ENCODE measurements at regions not wholly inside any gene's neighbourhood (a gene's known extent, or its start where the extent isn't known, plus 50 kb on each side); places are given as distances from the start of the nearest gene placed in this dataset.

DNA sequence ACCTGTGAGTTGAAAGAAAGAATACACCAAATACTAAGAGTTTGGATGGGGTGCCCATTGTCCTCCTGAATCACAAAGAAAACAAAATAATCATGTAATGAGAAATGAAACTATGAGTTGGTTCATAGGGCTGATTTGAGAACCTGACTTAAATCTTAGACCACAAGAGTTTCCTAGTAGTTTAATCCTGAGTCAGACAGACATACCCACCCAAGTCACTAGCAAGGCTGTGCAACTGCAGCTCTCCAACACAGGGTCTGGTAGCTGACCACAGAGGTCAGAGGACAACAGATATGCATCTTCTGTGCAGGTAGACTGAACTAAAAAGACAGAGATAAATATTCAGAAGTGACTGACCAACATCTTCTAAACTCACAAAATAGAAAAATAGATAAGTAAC, 296.3 kb upstream of the TMCO5A start:
- TF ChIP-seq, protein P1, sequence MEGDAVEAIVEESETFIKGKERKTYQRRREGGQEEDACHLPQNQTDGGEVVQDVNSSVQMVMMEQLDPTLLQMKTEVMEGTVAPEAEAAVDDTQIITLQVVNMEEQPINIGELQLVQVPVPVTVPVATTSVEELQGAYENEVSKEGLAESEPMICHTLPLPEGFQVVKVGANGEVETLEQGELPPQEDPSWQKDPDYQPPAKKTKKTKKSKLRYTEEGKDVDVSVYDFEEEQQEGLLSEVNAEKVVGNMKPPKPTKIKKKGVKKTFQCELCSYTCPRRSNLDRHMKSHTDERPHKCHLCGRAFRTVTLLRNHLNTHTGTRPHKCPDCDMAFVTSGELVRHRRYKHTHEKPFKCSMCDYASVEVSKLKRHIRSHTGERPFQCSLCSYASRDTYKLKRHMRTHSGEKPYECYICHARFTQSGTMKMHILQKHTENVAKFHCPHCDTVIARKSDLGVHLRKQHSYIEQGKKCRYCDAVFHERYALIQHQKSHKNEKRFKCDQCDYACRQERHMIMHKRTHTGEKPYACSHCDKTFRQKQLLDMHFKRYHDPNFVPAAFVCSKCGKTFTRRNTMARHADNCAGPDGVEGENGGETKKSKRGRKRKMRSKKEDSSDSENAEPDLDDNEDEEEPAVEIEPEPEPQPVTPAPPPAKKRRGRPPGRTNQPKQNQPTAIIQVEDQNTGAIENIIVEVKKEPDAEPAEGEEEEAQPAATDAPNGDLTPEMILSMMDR (IDR thresholded peaks at IDR 0.05), result no peak
- ATAC-seq (no peak), DNase-seq (no peak)
- no peak overlapping the region for H3K27ac Mint-ChIP-seq
- no peaks in the 10 kb centered on the region for H3K36me3 Mint-ChIP-seq (ENCODE audit: low read depth)
- ChIA-PET CTCF (no interaction called here), POLR2A (no interaction called here)
- H3K9me3 Mint-ChIP-seq, result no peaks in the 10 kb centered on the region
- H3K4me3 Mint-ChIP-seq, result no peak overlapping the region
- intact Hi-C loops (cut with micrococcal nuclease), result no loop called here
- H3K27me3 Mint-ChIP-seq, result no peaks in the 10 kb centered on the region
- no peaks in the 10 kb centered on the region for H3K4me1 Mint-ChIP-seq (ENCODE audit: low read depth)

GRCh38 chr15:37638691-37639090, 295.7 kb upstream of the TMCO5A start:
- POLR2A ChIA-PET, result no interaction called here
- ATAC-seq, result no peak
- no peak overlapping the region for H3K4me3 Mint-ChIP-seq
- intact Hi-C loops (cut with micrococcal nuclease), result no loop called here
- DNase-seq, result no peak
- no peak overlapping the region for H3K27ac Mint-ChIP-seq
- TF ChIP-seq, protein P1 (IDR thresholded peaks at IDR 0.05), result no peak
- no peaks in the 10 kb centered on the region for H3K4me1 Mint-ChIP-seq (ENCODE audit: low read depth)
- H3K36me3 Mint-ChIP-seq (ENCODE audit: low read depth), result no peaks in the 10 kb centered on the region
- no peaks in the 10 kb centered on the region for H3K9me3 Mint-ChIP-seq
- no peaks in the 10 kb centered on the region for H3K27me3 Mint-ChIP-seq
- CTCF ChIA-PET, result no interaction called here

GRCh38 chr15:37652646-37653417, 281.6 kb upstream of the TMCO5A start:
- no peaks in the 10 kb centered on the region for H3K27me3 Mint-ChIP-seq
- H3K4me1 Mint-ChIP-seq (ENCODE audit: low read depth), result no peaks in the 10 kb centered on the region
- ChIA-PET POLR2A (no interaction called here), CTCF (interaction anchor here (1.2 kb wide), 1 partner anchor 34 kb away, joined by 3 read pairs; no protein-coding TSS in a partner anchor)
- peaks cover 4% of the 10 kb centered on the region for H3K9me3 Mint-ChIP-seq
- no peaks in the 10 kb centered on the region for H3K36me3 Mint-ChIP-seq (ENCODE audit: low read depth)
- no peak overlapping the region for H3K27ac Mint-ChIP-seq
- ATAC-seq, result no peak
- TF ChIP-seq, protein P1 (IDR thresholded peaks at IDR 0.05), result no peak
- H3K4me3 Mint-ChIP-seq, result no peak overlapping the region
- intact Hi-C loops (cut with micrococcal nuclease), result no loop called here
- no peak for DNase-seq

DNA sequence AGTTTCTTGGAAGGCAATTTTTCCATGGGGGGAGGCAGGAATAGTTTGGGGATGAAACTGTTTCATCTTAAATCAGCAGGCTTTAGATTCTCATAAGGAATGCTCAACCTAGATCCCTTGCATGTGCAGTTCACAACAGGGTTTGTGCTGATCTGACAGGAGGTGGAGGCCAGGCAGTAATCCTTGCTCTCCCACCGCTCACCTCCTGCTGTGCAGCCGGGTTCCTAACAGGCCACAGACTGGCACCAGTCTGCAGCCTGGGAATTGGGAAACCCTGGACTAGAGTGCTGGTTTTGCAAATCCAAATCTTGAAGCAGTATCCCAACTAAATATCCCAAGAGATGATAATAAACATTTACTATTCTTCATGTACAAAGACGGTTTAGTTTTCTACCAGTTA, 256.3 kb upstream of the TMCO5A start:
- H3K4me3 Mint-ChIP-seq, result no peak overlapping the region
- intact Hi-C loops (cut with micrococcal nuclease), result no loop called here
- TF ChIP-seq, protein P1 (IDR thresholded peaks at IDR 0.05), result no peak
- no peak for DNase-seq
- no peak overlapping the region for H3K27ac Mint-ChIP-seq
- H3K36me3 Mint-ChIP-seq (ENCODE audit: low read depth), result no peaks in the 10 kb centered on the region
- ChIA-PET CTCF (no interaction called here), POLR2A (no interaction called here)
- H3K9me3 Mint-ChIP-seq, result no peaks in the 10 kb centered on the region
- no peak for ATAC-seq
- H3K27me3 Mint-ChIP-seq, result no peaks in the 10 kb centered on the region
- no peaks in the 10 kb centered on the region for H3K4me1 Mint-ChIP-seq (ENCODE audit: low read depth)

GRCh38 chr15:37679627-37680026, 254.8 kb upstream of the TMCO5A start:
- DNase-seq (no peak), ATAC-seq (no peak)
- intact Hi-C loops (cut with micrococcal nuclease), result no loop called here
- no peaks in the 10 kb centered on the region for H3K27me3 Mint-ChIP-seq
- no peaks in the 10 kb centered on the region for H3K4me1 Mint-ChIP-seq (ENCODE audit: low read depth)
- ChIA-PET CTCF (no interaction called here), POLR2A (no interaction called here)
- H3K4me3 Mint-ChIP-seq, result no peak overlapping the region
- H3K27ac Mint-ChIP-seq, result no peak overlapping the region
- no peaks in the 10 kb centered on the region for H3K36me3 Mint-ChIP-seq (ENCODE audit: low read depth)
- H3K9me3 Mint-ChIP-seq, result no peaks in the 10 kb centered on the region
- TF ChIP-seq, protein P1 (IDR thresholded peaks at IDR 0.05), result no peak
